IPS DF 6.9 (cell line): ENCODE measurements at regions not wholly inside any gene's neighbourhood (a gene's known extent, or its start where the extent isn't known, plus 50 kb on each side); places are given as distances from the start of the nearest gene placed in this dataset.
"Not testable (repeated sequence)": the region's sequence is repeated elsewhere in the genome, so short reads cannot be mapped to it uniquely, and the experiment has no call there.

Experiments
- DNase-seq: peaks from one replicate; pipeline ENCODE4 v3.0.0-alpha.2; 2013; ENCODE audit warnings: low read depth, low spot score
- H3K27ac ChIP-seq: one replicate; pipeline ENCODE4 v1.5.1; 2013; ENCODE audit warnings: low read length, control low read depth
- H3K27me3 ChIP-seq: 2 replicates; pipeline ENCODE4 v1.6.1; 2013; ENCODE audit warnings: mild to moderate bottlenecking, low read length; ENCODE audit not compliant: control insufficient read depth, insufficient read depth
- H3K36me3 ChIP-seq: 2 replicates; pipeline ENCODE4 v1.6.1; 2013; ENCODE audit warnings: low read length; ENCODE audit not compliant: control insufficient read depth, insufficient read depth
- H3K4me1 ChIP-seq: 2 replicates; pipeline ENCODE4 v1.6.1; 2013; ENCODE audit warnings: low read length; ENCODE audit not compliant: control insufficient read depth, insufficient read depth
- H3K4me3 ChIP-seq: 2 replicates; pipeline ENCODE4 v1.5.1; 2013; ENCODE audit warnings: mild to moderate bottlenecking, low read length
- H3K9me3 ChIP-seq: 2 replicates; pipeline ENCODE4 v1.6.1; 2013; ENCODE audit warnings: low read length, inconsistent platforms; ENCODE audit not compliant: control insufficient read depth, insufficient read depth
- WGBS: extraction: QIAGEN DNeasy Blood & Tissue Kit; methylation state at CpG from one replicate; pipeline ENCODE4 v1.1.7; 2013; ENCODE audit warnings: mixed read lengths, missing lambda C conversion rate; ENCODE audit not compliant: insufficient read length, insufficient coverage; 5-methylcytosine and 5-hydroxymethylcytosine counted together

GRCh38 chr1:185441605-185442004 lies 124.6 kb upstream of the IVNS1ABP start:
- no peak for DNase-seq
- no peak overlapping the region for H3K4me3 ChIP-seq
- no peaks in the 10 kb centered on the region for H3K27me3 ChIP-seq
- 0 out of 2 replicates have a peak, but pooled peaks cover 1% of the 10 kb centered on the region for H3K4me1 ChIP-seq
- no CpG with 5 or more reads among the region's 3 CpGs for WGBS
- no peaks in the 10 kb centered on the region for H3K9me3 ChIP-seq
- no peaks in the 10 kb centered on the region for H3K36me3 ChIP-seq
- no peak overlapping the region for H3K27ac ChIP-seq

GRCh38 chr1:185440877-185441276 lies 123.8 kb upstream of the IVNS1ABP start:
- Histone ChIP-seq H3K4me3 (no peak overlapping the region), H3K4me1 (0 out of 2 replicates have a peak, but pooled peaks cover 1% of the 10 kb centered on the region), H3K27ac (no peak overlapping the region), H3K9me3 (no peaks in the 10 kb centered on the region), H3K36me3 (no peaks in the 10 kb centered on the region), H3K27me3 (no peaks in the 10 kb centered on the region)
- DNase-seq, result no peak

- Histone ChIP-seq H3K27ac (no peak overlapping the region), H3K4me1 (0 out of 2 replicates have a peak, but pooled peaks cover 1% of the 10 kb centered on the region), H3K36me3 (no peaks in the 10 kb centered on the region), H3K9me3 (no peaks in the 10 kb centered on the region), H3K4me3 (no peak overlapping the region), H3K27me3 (no peaks in the 10 kb centered on the region)
- no peak for DNase-seq
- no CpG with 5 or more reads among the region's 1 CpG for WGBS
Observed at GRCh38 chr1:185439727-185440415, 122.8 kb upstream of the IVNS1ABP start.

GRCh38 chr1:185438936-185439335 lies 121.9 kb upstream of the IVNS1ABP start:
- no peak for DNase-seq
- Histone ChIP-seq H3K27me3 (no peaks in the 10 kb centered on the region), H3K27ac (no peak overlapping the region), H3K9me3 (no peaks in the 10 kb centered on the region), H3K4me3 (no peak overlapping the region), H3K36me3 (no peaks in the 10 kb centered on the region), H3K4me1 (no peaks in the 10 kb centered on the region)

GRCh38 chr1:185435696-185436379 lies 118.8 kb upstream of the IVNS1ABP start:
- Histone ChIP-seq H3K36me3 (no peaks in the 10 kb centered on the region), H3K27ac (no peak overlapping the region), H3K4me1 (no peaks in the 10 kb centered on the region), H3K9me3 (no peaks in the 10 kb centered on the region), H3K27me3 (no peaks in the 10 kb centered on the region), H3K4me3 (no peak overlapping the region)
- no peak for DNase-seq
- WGBS, result no CpG with 5 or more reads among the region's 1 CpG

- Histone ChIP-seq H3K9me3 (no peaks in the 10 kb centered on the region), H3K36me3 (no peaks in the 10 kb centered on the region), H3K4me1 (no peaks in the 10 kb centered on the region), H3K27ac (no peak overlapping the region), H3K27me3 (no peaks in the 10 kb centered on the region), H3K4me3 (no peak overlapping the region)
- WGBS, result no CpG with 5 or more reads among the region's 1 CpG
- DNase-seq, result no peak
Observed at GRCh38 chr1:185434721-185435120, 117.7 kb upstream of the IVNS1ABP start.

GRCh38 chr1:185433667-185434066 lies 116.6 kb upstream of the IVNS1ABP start:
- H3K4me1 ChIP-seq, result no peaks in the 10 kb centered on the region
- no peaks in the 10 kb centered on the region for H3K9me3 ChIP-seq
- no peak overlapping the region for H3K4me3 ChIP-seq
- no peaks in the 10 kb centered on the region for H3K27me3 ChIP-seq
- no CpG with 5 or more reads among the region's 2 CpGs for WGBS
- DNase-seq, result no peak
- no peaks in the 10 kb centered on the region for H3K36me3 ChIP-seq
- no peak overlapping the region for H3K27ac ChIP-seq

- no peak overlapping the region for H3K4me3 ChIP-seq
- DNase-seq, result no peak
- no CpG with 5 or more reads among the region's 2 CpGs for WGBS
- H3K27ac ChIP-seq, result no peak overlapping the region
- H3K36me3 ChIP-seq, result no peaks in the 10 kb centered on the region
- H3K4me1 ChIP-seq, result no peaks in the 10 kb centered on the region
- H3K9me3 ChIP-seq, result no peaks in the 10 kb centered on the region
- no peaks in the 10 kb centered on the region for H3K27me3 ChIP-seq
Observed at GRCh38 chr1:185432948-185433347, 115.9 kb upstream of the IVNS1ABP start.

GRCh38 chr1:185431612-185432011 lies 114.6 kb upstream of the IVNS1ABP start:
- Histone ChIP-seq H3K4me3 (no peak overlapping the region), H3K27ac (no peak overlapping the region), H3K9me3 (no peaks in the 10 kb centered on the region), H3K36me3 (no peaks in the 10 kb centered on the region), H3K4me1 (no peaks in the 10 kb centered on the region), H3K27me3 (no peaks in the 10 kb centered on the region)
- no CpG with 5 or more reads among the region's 5 CpGs for WGBS
- DNase-seq, result no peak

GRCh38 chr1:185429668-185430067 lies 112.6 kb upstream of the IVNS1ABP start:
- not testable (repeated sequence) for H3K9me3 ChIP-seq, H3K27me3 ChIP-seq, DNase-seq, H3K4me3 ChIP-seq, H3K27ac ChIP-seq, H3K36me3 ChIP-seq, H3K4me1 ChIP-seq
- WGBS, result no CpG with 5 or more reads among the region's 1 CpG

GRCh38 chr1:185427776-185428175 lies 110.7 kb upstream of the IVNS1ABP start:
- Histone ChIP-seq H3K4me3 (no peak overlapping the region), H3K4me1 (no peaks in the 10 kb centered on the region), H3K36me3 (no peaks in the 10 kb centered on the region), H3K27ac (no peak overlapping the region), H3K27me3 (no peaks in the 10 kb centered on the region), H3K9me3 (no peaks in the 10 kb centered on the region)
- no CpG with 5 or more reads among the region's 3 CpGs for WGBS
- no peak for DNase-seq
